ENCODE measurements at regions not wholly inside any gene's neighbourhood (a gene's known extent, or its start where the extent isn't known, plus 50 kb on each side); places are given as distances from the start of the nearest gene placed in this dataset.
"Not testable (repeated sequence)": the region's sequence is repeated elsewhere in the genome, so short reads cannot be mapped to it uniquely, and the experiment has no call there.

DNA sequence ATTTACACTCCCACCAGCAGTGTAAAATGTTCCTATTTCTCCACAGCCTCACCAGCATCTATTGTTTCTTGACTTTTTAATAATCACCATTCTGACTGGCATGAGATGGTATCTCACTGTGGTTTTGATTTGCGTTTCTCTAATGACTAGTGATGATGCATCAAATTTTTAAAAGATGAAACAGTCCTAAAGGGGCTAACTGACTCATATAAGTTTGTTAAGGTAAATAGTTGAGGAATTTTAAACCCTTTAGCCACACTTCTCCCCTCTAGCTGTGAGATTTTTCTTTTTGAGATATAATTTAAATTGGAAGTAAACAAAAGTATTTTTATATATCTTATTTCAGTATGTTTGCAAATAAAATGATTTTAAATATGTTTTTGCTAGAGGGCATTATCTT, 331.2 kb upstream of the EPHA6 start:
- not testable (repeated sequence) for DNase-seq (ENCODE audit: low read depth in 2 of 2)

- no peak for DNase-seq (ENCODE audit: low read depth in 2 of 2)
Measured at GRCh38 chr3:96483781-96484180, 330.6 kb upstream of the EPHA6 start.

DNA sequence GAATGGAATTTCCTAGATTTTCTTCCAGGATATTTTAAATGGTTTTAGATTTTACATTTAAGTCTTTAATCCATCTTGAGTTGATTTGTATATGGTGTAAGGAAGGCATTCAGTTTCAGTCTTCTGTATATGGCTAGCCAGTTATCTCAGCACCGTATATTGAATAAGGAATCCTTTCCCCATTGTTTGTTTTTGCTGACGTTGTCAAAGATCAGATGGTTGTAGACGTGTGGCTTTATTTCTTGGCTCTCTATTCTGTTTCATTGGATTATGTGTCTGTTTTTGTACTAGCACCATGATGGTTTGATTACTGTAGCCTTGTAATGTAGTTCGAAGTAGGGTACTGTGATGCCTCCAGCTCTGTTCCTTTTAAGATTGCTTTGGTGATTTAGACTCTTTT, 325.7 kb upstream of the EPHA6 start:
- no peak for DNase-seq (ENCODE audit: low read depth in 2 of 2)

DNA sequence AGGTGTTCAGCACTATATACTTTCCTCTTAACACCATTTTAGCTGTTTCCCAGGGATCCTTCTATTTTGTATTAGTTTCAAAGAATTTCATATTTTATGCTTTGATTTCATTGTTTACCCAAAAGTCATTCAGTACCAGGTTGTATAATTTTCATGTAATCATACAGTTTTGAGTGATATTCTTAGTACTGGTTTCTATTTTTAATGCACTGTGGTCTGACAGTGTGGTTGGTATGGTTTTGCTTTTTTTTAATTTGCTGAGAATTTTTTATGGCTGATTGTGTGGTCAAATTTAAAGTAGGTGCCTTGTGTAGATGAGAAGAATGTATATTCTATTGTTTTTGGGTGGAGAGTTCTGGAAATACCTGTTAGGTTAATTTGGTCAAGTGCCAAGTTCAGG, 323.4 kb upstream of the EPHA6 start:
- DNase-seq (ENCODE audit: low read depth in 2 of 2): no peak

DNA sequence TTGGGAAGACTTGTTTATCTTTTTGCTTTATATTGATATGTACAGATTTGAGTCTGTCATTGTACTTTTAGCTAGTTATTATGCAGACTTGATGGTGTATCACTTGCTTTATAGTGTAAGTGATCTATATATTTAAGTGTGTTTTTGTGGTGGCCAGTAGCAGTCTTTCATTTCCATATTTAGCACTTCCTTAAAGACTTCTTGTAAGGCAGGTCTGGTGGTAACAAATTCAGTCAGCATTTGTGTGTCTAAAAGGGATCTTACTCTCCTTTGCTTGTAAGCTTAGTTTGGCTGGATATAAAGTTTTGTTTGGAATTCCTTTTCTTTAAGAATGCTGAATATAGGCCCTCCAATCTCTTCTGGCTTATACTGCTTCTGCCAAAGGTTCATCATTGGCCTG, 322.5 kb upstream of the EPHA6 start:
- DNase-seq (ENCODE audit: low read depth in 2 of 2): no peak

DNA sequence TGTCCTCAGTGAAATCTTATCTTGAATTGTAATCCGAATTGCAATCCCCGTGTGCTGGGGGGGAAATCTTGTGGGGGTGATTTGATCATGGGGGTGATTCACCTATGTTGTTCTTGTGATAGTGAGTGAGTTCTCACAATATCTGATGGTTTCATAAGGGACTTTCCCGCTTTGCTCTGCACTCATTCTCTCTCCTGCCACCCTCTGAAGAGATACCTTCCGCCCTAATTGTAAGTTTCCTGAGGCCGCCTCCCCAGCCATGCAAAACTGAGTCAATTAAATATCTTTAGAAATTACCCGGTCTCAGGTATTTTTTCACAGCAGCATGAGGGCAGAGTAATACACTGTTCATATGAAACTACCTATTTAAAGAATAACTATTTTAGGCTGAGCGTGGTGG, 304.1 kb upstream of the EPHA6 start:
- DNase-seq (ENCODE audit: low read depth in 2 of 2): no peak

GRCh38 chr3:96537165-96537564, 277.2 kb upstream of the EPHA6 start:
- no peak for DNase-seq (ENCODE audit: low read depth in 2 of 2)

DNA sequence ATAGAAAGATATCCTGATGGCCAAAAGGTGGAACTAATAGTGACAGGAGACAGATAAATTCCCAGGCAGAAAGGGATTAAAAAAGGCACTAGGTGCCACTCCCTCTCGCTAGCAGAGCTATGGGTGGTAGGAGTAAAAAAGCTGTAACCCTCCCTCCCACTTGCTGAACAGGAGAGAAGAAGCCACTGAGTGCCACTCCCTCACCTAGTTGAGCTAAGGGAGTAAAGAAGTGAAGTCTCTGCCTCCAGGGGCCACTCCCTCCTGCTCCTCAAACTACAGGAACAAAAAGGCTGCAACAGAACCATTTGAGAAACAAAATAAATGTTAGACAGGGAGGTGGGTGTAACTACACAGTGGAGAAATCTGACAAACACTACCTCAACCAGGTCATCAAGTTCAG, 276.2 kb upstream of the EPHA6 start:
- DNase-seq (ENCODE audit: low read depth in 2 of 2): no peak

GRCh38 chr3:96548073-96548472, 266.3 kb upstream of the EPHA6 start:
- DNase-seq (ENCODE audit: low read depth in 2 of 2): no peak

DNA sequence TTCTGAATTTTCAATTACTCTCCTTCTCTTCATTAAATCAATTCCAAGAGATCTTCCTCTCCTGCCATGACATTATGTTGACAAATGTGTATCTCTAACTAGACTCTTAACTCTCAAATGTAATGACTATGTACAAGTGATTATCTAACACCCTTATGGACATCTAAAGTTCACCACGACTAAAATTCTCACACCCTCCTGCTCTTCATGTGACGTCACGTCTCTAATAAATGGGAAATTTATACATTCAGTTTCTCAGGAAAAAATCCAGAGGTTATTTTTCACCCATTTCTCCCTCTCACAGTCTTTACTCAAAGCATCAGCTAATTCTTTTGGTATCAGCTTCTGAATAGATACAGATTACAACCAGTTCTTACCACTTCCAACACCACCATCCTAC, 237.5 kb upstream of the EPHA6 start:
- no peak for DNase-seq (ENCODE audit: low read depth in 2 of 2)

DNA sequence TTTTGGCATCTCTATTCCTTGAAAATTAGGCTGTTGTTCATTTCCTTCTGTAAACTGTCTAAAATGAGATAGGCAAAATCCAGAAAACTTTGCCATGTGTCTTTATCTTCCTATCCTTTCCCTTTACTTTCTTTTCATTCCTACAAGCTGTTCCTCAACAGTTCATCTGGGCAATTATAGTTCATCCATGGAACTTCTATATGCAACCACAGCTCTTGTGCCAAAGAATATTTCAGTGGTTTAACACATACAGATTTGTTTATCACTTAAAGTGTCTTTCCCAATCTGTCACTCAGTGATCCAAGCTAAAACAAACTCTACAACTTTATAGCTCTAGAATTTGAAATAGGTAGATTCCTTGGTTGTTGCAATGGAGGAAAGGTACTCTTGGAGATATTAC, 230.3 kb upstream of the EPHA6 start:
- DNase-seq (ENCODE audit: low read depth in 2 of 2): no peak

DNA sequence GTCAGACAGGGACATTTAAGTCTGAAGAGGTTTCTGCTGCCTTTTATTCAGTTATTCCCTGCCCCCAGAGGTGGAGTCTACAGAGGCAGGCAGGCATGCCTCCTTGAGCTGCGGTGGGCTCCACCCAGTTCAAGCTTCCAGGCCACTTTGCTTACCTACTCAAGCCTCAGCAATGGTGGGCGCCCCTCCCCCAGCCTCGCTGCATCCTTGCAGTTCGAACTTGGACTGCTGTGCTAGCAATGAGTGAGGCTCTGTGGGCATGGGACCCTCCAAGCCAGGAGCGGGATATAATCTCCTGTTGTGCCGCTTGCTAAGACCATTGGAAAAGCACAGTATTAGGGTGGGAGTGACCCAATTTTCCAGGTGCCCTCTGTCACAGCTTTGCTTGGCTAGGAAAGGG, 207.5 kb upstream of the EPHA6 start:
- DNase-seq (ENCODE audit: low read depth in 2 of 2): not testable (repeated sequence)

- no peak for DNase-seq (ENCODE audit: low read depth in 2 of 2)
Measured at GRCh38 chr3:96619475-96619874, 194.9 kb upstream of the EPHA6 start.

GRCh38 chr3:96622878-96623277, 191.5 kb upstream of the EPHA6 start:
- no peak for DNase-seq (ENCODE audit: low read depth in 2 of 2)

GRCh38 chr3:96631050-96631449, 183.3 kb upstream of the EPHA6 start:
- no peak for DNase-seq (ENCODE audit: low read depth in 2 of 2)

- DNase-seq (ENCODE audit: low read depth in 2 of 2): no peak
Measured at GRCh38 chr3:96646596-96646995, 167.8 kb upstream of the EPHA6 start.

DNA sequence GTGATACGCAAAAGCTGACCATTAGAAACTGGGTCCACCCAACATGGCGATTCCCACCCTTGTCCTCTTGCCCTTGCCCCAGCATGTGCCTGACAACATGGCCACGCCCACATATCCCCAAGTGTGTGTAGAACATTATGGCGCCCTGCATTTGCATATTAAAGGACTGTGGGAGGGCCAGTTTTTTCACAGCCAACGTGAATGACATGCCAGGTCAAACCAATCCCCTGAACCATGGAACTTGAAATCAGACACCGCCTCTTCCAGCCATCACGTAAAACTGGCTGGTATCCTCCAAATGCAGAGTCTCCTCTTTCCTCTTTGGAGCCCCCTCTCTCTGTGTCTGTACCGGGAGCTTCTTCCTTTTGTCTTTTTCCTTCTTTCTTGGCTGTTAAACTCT, 156.7 kb upstream of the EPHA6 start:
- no peak for DNase-seq (ENCODE audit: low read depth in 2 of 2)

DNA sequence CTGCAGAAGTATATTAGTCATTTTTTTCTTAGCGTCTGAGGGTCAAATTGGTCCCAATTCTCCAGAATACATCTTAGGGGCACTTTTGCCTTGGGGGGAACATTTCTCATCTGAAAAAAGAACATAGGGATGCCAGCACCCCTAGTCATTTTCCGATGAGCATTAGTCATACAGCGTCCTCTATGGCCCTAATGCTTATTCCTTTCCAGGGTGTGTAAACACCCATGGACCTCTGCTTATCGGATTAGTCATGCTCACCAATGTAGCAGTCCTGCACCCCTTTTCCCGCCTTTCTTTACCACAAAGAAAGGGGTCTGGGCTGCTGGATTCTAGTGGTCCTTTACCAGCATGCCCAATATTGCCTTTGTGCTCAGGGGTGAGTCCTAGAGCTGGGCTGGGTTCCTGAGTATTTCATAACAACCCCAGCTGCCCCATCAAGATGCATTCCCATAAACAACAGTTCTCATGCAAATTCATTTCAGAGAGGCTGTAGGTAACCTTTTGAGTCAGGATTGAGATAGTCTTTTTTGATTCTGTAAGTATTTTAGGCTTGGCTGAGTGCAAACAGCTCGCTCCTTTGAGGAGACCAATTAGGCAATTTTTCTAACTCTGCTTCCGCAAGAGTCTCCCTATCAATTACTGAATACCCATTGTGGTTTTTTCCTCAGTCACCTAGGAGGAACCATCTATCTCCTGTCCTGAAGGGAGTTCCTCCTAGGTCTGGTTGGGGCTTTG, 142.4 kb upstream of the EPHA6 start:
- DNase-seq (ENCODE audit: low read depth in 2 of 2): not testable (repeated sequence)

DNA sequence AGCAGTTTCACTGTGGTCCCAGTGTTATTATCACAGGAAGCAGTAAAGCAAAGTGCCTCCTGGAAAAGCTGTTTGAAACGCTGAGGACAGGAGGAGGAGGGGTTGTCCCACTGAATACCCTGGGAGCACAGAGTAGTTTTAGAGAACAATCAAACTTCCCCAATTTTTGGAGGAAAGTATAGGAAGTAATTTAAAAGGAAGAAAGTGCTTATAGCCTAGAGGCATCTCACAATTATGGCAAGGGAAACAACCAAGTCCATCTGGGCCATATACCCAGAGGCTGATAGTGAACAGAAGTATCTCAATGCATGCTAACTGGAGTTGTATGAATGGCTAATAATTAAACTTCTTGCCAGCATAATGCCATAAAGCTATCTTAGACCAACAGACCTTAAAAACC, 137.2 kb upstream of the EPHA6 start:
- DNase-seq (ENCODE audit: low read depth in 2 of 2): no peak

DNA sequence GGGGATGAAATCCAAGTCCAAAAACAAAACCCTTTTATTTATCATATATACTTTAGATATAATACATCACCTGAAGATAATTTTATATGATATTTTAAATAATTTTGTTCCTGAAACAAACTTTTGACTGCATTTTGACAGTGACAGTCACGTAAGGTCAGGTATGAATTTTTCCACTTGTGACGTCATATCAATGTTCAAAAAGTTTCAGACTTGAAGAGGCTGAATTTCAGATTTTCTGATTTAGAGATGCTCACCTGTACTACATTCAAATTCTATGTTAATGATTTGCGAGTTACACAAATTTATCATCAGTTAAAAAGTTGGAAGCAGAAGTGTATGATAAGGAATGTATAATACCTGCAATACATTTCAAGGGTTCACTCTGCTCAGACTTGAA, 136.1 kb upstream of the EPHA6 start:
- no peak for DNase-seq (ENCODE audit: low read depth in 2 of 2)

GRCh38 chr3:96700322-96701315, 113.8 kb upstream of the EPHA6 start:
- DNase-seq (ENCODE audit: low read depth in 2 of 2): no peak

GRCh38 chr3:96705895-96706294, 108.5 kb upstream of the EPHA6 start:
- DNase-seq (ENCODE audit: low read depth in 2 of 2): no peak

DNA sequence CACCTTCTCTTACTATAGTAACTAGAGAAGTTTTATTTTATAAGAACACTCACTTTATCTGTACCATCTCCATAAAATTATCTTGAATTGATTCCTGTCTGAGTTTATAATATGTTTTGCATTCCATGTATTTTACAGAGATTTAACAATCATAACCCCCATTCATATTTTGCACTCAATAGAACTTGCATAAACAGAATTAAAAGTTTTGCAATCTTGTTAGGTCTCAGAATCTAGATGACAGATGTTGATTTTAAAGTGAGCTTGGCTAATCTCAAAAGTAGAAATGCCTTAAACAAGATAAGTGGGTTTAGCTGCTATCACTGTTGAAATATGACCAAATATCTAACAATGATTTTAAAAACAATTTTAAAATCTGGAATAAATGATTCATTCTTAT, 107.9 kb upstream of the EPHA6 start:
- DNase-seq (ENCODE audit: low read depth in 2 of 2): no peak
